NCI-H82 (cell line): ENCODE measurements at regions not wholly inside any gene's neighbourhood (a gene's known extent, or its start where the extent isn't known, plus 50 kb on each side); places are given as distances from the start of the nearest gene placed in this dataset.

Source experiments
- DNase-seq: peaks from one replicate; lab custom pipeline; 2025; lab: John Stamatoyannopoulos, UW

GRCh38 chr1:93013145-93014065, 52.1 kb upstream of the DIPK1A start:
- DNase-seq = no peak

GRCh38 chr1:93014168-93014567, 52.9 kb upstream of the DIPK1A start:
- no peak for DNase-seq

GRCh38 chr1:93015590-93015989, 54.3 kb upstream of the DIPK1A start:
- no peak for DNase-seq

- no peak for DNase-seq
Measured at GRCh38 chr1:93016171-93016570, 54.9 kb upstream of the DIPK1A start.

- peak; percentile 76 for DNase-seq
Measured at GRCh38 chr1:93021539-93022134, 57.4 kb upstream of the MTF2 start.

- peak; percentile 15 for DNase-seq
Measured at GRCh38 chr1:93022580-93022979, 56.5 kb upstream of the MTF2 start.

GRCh38 chr1:93023281-93023680, 55.8 kb upstream of the MTF2 start:
- peak; percentile 76 for DNase-seq

- no peak for DNase-seq
Measured at GRCh38 chr1:93025572-93025971, 53.5 kb upstream of the MTF2 start.

- no peak for DNase-seq
Measured at GRCh38 chr1:93028542-93028941, 50.5 kb upstream of the MTF2 start.
